ENCODE measurements at regions not wholly inside any gene's neighbourhood (a gene's known extent, or its start where the extent isn't known, plus 50 kb on each side); places are given as distances from the start of the nearest gene placed in this dataset.
"Not testable (repeated sequence)": the region's sequence is repeated elsewhere in the genome, so short reads cannot be mapped to it uniquely, and the experiment has no call there.

DNA sequence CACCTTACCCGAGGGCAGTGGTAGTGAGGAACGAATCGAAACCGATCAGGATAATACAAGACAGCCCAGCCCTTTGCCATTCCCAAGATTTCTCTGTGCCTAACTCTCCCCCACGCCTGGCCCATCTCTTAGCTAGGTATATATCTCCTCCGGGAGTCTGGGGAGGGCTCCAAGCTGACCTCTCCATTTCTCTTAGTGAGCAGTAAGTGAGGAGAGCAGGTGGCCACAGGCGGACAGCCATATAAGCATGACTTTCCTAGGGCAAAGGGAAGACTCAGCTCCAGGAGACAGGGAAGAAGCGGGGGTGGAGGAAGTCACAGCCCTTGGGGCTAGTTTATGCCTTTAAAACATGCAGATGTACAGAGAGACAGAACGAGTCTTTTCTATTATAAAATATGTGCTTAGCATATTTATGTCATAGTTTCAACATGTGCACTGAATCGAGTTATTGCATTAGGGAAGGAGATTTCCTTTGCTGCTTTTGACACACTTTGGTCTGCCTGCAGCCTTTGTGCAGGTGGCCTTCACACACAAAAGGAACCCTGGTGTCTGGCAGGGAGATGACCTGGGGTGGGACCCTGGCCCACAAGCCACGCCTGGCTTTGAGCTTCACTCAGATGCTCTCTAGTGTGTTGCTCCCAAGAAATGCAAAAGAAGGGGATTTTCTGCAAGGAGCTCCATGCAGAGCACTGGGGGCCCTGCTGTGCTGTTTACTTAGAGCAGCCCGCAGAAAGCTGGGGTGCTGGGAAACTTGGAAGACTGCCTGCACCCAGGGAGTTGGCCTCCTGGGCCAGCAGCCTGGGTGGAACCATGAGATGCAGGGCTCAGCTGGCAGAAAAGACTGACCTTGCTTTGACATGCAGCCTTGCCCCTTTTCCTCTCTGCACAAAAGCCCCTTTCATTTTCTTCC is 613.3 kb downstream of the BCOR start:
- DNase-seq = no peak

DNA sequence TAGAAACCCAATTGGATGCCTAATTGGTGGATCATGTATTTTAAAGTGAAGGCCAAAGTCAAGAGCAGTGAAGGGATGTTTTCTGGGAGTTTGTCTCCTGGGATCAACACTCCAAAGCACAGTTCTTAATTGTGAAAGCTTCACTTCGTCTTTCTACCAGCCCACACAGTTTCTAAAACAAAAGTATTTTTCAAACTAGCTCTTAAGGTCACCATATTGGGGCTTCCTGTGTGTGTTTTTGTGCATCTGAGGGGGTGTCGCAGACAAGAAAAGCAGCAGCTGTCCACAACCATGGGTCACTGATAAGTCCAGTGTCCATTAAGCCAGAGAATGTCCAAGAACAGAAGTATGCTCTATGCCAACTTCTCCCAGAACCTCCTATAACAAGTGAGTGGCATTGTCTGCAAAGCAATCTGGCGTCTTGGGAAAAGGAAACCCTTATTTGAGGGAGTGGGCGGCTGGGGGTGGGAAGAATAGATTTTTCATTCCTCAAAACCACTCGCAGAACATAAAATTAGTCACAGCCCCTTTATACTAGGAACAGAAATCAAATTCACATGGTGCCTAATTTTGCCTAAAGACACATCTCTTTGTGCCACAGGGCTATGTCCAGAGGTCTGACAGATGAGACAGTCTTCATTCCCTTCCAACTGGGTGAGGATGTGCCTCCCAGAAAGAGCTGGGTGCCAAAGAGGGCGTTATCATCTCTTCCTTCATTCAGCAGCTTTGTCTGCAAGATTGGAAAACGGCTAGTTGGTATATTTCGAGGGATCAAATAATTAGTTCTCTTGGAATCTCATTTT is 610.4 kb downstream of the BCOR start:
- no peak for DNase-seq

DNA sequence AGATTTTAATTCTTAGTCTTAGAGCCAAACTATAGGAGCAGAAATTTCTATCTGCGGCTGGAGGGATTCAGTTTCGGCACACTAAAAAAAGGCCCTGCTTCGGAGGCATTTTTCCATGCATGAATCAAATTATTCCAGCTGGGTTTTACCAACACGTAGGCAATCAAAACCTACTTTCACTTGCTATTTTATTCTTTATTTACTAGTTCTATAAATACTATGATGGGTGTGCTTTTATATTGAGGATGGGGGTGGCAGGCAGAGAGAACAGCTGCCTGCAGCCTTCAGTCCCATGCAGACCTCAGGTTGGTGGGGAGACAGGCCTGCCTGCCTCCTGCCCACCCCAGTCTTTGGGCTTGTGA is 609.8 kb downstream of the BCOR start:
- no peak for DNase-seq

DNA sequence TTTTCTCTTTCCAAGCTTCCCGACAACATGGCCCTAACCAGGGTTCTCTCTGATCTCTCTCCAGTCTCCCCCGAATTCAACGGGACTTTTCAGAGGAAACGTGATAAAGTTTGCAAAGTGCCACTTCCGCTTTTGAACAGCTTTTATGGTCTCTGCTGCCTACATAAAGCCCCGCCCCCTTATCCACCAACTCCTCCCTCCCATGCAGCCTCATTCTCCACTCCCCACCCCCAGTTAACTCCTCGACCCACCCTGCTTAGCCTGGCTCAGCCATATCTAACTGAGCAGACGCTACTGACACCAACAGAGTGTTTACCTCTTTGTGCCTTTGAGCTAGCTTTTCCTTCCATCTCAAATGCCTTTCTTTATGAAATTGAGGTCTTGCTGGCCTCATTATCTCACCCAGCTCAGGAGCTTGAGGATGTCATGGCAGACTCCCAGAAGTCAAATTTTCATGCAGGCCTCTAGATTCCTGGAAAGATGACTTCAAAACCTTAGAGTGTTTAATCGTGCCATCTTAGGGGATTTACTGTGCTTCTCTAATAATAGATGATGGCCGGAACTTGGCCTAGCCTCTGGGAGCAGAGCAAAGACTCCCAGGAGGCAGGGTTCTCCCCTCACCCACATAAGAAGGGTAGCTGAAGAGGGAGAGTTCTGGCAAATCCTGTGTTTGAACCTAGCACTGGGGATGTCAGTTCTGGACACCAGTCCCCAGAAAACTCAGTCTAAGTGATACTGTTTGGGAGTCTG is 606.0 kb downstream of the BCOR start:
- no peak for DNase-seq

DNA sequence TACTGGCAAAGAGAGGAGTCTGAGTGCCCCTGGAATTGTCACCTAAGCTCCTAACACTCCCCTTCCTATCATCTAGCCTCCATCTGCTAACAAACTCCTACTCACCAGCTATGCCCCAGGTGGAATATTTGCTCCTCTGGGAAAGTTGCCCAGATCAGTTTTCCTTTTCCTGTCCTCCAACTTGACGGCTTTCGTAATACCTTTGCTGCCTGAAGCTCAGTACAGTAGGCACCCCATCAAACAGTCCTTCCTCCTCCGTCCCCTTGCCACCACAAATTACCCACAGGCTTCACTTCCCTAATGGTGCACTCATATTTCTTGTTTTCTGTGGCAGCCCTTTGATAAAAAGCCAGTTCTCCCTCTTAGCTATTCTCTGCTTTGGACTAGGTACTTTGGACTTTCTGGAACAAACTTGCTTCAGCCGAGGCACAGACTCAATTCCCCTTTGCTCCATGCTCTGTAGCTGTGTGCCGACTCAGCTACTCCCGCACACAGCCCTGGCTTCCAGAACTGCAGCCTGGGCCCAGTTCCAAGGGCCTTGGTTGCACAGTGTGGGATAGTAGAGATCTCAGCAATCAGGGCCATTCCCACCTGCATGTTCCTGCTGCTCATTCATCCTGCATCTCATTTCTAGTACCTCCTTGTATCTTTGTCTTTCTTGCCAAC is 605.1 kb downstream of the BCOR start:
- no peak for DNase-seq

DNA sequence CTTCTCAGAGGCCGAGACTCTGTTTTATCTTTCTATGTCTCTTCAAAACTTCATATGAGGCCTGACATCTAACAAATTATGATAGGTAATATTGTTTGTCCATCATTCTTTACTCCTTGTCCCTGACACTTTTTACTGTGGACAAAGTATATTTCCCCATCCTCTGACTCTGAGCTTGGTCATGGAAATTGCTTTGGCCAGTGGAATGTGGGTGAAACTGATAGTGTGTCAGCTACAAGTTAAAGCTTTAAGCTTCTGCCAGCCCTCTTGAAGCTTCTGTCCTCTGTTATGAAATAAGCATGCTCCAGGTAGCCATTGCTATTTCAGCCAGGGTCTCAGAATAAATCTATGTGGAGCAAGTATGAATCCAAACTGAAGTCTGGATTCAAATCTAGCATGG is 604.6 kb downstream of the BCOR start:
- no peak for DNase-seq

DNA sequence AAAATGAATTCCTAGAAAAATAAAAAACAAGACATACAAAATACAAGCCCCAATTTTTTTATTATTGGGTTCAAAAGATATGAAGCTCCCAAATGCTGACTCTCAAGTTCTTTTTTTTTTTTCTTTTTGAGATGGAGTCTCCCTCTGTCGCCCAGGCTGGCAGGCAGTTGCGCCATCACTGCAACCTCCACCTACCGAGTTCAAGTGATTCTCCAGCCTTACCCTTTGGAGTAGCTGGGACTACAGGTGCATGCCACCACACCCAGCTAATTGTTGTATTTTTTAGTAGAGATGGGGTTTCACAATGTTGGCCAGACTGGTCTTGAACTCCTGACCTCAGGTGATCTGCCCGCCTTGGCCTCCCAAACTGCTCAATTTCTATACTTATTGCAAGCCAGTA is 600.6 kb downstream of the BCOR start:
- not testable (repeated sequence) for DNase-seq

DNA sequence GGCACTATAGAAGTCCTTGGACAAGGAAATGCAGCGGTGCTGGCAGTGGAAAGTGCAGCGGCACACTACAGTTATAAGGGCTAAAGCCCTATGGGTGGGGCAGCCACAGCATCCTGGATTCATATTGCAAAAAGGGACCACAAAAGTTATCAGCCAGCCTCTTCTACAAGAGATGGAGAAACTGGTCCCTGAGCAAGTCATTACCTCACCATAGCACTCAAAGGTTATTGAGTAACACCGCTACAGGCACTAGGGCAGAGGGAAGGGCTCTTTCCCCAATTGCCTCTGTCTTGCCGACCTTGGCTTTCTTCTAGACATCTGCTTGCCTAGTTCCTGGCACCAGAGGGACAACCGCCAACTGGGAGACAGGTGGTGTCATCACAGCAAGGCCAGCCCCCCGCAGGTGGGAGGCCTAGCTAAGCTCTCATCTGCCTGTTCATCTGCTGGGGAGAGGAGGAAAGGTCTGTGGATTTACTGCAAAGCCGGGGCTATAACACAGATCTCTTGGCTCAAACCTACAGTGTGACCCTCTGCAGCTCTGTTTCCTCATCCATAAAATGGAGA is 600.0 kb downstream of the BCOR start:
- no peak for DNase-seq

DNA sequence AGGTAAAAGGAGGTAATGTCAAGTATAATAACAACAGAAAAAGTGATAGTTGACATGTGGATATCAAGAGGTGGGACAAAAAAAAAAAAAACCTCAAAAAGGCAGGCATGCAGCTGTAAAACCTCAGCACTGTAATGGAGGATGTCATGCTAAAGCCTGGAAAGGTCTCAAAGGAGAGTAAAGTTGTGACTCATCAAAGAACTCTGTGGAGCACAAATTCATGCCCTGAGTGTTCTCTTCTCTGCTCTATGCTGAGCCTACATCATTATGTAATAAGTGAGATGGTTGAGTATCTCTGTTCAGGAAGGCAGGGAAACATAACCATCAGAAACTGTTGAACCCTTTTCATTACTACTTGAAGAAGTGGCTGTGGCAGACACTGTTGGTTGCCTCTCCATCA is 597.8 kb downstream of the BCOR start:
- no peak for DNase-seq

DNA sequence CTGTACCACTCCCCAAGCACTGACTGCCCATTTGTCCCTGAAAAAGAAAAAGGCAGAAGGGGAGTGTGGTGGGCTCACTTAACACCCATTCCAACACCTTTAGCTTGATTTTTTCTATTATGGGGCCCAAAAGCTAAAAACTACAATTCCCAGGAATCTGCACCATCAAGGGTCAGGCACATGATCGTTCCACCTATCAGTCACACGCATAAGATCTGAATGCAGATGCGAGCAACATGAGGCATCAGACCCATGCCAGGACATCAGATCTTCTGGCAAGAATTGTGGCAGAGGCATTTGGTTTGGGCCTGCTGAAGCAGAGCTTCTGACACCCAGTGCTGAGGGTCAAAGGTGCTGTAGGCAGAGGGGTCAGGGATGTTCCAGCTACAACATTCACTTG is 595.9 kb downstream of the BCOR start:
- no peak for DNase-seq

DNA sequence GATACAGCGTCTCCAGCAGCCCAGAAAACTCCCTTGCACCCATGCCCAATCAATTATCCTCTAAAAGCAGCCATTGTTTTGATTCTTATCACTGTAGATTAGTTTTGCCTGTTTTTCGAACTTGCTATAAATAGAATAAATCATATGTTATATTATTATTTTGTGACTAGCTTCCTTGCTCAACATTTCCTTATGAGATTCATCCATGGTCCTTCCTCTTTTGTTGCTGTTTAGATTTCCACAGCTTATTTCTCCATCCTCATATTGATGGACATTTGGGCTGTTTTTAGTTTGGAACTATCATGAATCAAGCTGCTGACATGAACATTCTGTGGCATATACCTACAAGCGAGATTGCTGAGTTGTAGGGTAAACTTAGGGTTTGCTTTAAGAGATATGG is 595.3 kb downstream of the BCOR start:
- no peak for DNase-seq

DNA sequence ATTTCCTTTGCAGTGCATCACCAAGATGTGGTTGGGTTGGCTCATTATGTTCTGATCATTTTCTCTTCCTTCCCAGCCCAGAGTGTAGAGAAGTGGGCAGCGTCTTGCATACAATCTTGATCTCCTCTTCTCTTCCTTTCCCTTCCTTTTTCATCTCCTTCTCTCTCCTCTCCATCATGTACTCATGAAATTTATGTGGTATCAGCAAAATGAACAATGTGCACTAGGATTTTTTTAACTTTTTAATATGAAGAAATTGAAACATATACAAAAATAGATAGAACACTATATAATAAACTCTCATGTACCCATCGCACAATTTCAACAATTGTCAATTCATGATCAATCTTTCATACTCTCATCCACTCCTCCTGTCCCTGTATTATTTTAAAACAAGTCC is 593.5 kb downstream of the BCOR start:
- no peak for DNase-seq

DNA sequence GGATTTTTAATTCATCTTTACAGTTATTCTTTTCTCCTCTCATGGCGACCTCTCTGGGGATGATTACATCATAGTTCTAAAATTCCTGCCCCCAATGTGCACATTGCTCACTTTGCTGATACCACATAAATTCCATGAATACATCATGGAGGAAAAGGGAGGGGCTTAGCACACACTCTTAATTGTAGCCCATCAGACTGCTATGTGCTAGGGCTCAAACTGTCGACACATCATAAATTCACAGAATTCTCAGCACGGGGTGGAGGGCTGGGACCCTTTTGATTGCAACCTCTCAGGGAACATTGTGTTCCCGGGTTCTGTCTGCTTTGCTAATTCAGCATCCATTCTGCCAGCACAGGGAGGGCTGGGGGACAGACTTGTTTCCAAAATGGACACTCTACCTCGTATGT is 592.9 kb downstream of the BCOR start:
- no peak for DNase-seq

DNA sequence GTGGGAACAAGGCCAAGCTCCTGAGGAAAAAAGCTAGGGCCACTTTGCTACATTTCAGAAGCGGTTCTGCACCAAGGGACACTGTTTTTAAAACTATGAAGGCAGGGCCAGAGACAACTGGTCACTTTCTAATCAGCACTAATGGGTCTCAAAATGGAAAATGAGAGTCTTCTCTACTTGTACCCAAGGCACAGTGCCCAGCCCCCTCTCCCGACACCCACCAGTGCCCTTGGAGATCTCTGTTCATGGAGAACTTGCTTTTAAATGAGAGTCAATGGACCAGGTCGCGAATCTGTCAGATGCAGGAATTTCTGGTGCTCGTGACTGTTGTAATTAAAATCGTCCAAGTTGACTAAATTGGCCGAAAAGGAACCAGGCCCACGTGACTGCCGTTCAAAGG is 591.6 kb downstream of the BCOR start:
- no peak for DNase-seq

DNA sequence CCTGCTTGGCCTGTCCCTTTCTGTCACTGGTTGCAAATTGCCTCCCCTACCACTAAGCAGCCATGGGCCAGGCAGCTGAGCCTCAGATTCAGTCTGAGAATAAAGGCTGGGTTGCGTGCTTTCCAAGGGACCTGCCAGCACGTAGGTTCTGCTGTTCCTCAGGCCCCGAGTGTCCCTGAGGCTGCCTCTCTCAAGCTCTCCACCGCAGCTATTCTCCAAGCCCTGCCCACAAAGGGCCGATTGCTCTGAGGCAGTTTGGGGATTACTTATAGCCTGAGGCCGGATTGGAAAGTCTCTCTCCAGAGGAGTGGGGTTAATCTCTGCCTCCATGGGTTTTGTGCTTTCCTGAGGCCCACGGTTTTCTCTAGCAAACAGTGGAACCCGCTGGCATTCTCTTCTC is 590.7 kb downstream of the BCOR start:
- no peak for DNase-seq

DNA sequence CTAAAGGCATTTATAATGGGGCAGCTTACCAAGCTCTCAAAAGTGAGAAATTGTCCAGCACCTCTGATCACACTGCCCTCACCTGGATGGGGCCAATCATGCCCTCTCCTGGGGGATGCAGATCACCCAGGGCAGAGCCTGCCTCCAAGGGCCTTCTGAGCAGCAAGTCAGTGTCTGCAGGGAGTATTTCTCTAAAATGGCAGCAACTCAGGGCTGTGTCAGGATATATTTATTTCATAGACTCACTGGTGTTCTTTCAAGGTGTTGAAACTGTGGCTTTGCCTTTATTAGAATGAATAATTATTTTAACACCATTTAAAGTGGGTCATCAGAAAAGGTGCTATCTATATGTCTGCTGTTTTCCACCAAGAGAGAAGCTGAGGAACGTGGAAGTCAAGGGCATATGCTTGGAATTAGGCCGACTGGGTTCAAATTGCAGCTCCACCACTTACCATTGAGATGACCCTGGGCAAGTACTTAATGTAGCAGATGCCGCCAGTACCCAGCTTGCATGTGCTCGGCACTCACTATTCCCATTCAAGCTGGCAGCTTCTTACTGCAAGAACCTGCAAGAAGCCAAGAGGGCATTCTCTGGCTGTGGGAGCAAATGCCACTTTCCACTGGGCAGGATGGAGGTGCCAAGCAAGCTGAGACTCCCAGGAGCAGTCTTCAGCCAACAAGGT is 590.0 kb downstream of the BCOR start:
- DNase-seq = no peak

DNA sequence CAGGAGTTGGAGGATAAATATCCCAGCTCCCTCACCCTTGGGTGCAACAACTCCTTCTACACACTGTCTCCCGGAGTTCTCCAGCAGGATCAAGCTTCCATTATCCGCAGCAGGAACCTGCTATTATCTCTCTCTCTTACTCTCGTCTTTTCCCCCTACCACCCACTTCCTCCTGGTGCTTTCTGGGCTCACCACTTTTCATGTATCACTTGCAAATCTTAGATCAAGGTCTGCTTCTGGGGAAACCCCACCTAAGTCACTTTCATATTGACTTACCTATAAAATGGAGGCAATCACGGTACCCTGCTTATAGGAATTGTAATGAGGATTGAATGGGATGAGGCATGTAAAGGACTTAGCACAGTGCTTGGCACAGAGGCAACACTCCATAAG is 589.5 kb downstream of the BCOR start:
- no peak for DNase-seq

DNA sequence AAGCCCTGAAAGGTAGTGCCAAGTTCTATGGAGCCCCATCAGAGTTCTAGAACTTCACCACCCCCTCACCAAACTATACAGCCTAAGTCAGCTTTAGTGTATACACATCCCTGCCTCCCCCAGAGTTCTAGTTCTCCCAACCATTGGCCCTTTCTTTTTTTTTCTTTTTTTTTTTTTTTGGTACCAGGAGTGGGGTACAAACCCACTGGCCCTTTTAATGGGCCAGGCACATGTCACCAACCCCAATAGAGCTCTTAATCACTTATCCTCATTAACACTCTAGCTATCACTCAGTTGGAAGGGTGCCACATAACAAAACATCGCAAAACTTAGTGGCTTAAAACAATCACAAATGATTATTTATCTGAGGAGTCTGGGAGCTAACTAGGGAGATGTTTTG is 588.6 kb downstream of the BCOR start:
- no peak for DNase-seq

DNA sequence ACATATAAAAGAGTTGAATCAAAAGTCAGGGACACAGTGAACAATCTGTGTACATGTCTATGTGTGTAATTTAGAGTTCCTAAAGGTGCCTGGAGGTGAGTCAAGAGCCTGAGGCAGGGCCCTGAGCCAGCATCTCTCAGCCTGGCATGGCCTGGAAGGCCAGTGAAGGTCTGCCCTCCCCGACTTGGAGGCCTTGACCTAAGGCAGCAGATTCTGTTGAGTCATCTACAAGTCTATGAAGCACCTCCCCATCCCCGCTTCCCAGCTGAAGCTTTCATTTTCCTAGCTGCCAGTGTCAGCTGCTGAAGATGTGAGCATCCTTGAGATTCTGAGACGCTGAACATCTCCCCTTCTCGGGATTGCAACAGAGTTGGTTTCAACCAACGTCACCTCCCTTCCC is 583.9 kb downstream of the BCOR start:
- no peak for DNase-seq

DNA sequence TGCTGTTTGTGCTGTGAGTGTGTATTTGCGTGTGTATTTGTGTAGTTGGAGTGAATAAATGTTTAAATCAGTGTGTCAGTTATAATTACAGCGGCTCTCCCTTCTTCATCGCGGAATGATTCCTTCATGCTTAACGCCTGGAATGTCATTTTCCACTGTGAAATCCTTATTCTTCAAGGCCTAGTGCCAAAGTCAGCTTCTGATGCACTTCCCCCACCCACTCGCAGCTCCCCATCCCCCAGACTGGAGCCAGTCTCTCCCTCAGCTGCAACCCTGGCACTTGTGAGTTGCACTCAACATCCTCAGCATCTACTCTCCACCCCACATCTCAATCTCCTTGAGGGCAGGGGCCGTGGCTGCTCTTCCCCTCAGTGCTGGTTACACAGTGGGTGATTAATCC is 583.0 kb downstream of the BCOR start:
- DNase-seq = no peak

DNA sequence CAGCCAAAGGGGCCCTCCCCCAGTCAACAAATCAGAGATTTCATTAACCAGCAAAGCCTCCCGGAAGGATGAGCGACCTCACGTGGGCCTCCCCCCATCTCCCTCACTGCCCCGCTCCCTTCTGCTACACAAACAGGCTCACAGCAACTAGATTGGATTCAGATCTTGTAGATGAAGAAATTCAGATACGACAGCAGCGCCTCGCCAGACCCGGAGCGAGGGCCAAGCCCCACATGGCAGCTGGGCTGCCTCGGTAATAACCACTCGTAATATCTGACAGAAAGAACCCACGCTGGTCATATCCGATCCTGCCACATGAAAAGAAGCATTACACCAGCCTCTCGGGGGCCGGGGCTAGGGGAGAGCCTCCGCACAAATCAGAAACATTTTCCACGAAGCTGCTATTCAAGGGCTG is 581.3 kb downstream of the BCOR start:
- DNase-seq = no peak

DNA sequence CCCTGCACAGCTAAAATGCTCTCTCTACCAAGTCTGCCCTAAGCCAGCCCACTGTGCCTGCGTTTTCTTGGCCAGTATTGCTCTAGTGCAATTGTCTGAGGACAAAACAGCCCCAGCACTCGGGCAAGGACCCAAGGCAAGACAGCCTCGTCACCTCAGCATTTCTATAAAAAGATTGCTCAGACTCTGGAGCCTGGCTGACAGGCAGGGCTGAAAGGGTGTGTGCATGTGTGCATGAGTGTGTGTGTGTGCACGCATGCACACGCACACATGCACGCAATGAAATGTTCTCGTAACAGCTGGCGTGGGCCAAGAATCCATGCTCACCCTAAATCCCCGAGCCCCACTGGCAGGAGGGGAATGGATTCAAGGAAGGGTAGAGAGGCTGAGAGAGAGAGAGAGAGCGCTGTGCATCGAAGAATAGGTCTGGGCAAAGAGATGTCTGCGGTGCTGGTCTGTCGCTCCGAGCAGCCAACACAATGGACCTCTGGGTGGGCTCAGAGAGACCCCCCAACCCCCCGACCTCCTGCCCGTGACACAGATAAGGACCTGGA is 579.2 kb downstream of the BCOR start:
- no peak for DNase-seq
